ENCODE measurements at regions not wholly inside any gene's neighbourhood (a gene's known extent, or its start where the extent isn't known, plus 50 kb on each side); places are given as distances from the start of the nearest gene placed in this dataset.
A peak's percentile ranks its signal among the peaks of the same experiment; 100 is the strongest.

- H3K36me3 ChIP-seq, result no peaks in the 10 kb centered on the region
- DNase-seq, result no peak
- H3K27me3 ChIP-seq, result no peaks in the 10 kb centered on the region
- H3K4me1 ChIP-seq, result peaks cover 6 to 80% (median 39%) of the 10 kb centered on the region in 4 donors
- H3K9me3 ChIP-seq, result no peaks in the 10 kb centered on the region
- H3K4me3 ChIP-seq, result no peak overlapping the region
- peak overlapping the region in 4 of 5 donors; percentile 8 to 78 (median 74) for H3K27ac ChIP-seq
- intact Hi-C loops (cut with DNase I; ENCODE audit: low total_unique reads), result no loop called here
- TF ChIP-seq POLR2AphosphoS5 (IDR thresholded peaks at IDR 0.05), result no peak
- TF ChIP-seq CTCF (IDR thresholded peaks at IDR 0.05), result no peak
- no peak for TF ChIP-seq POLR2A (IDR thresholded peaks at IDR 0.05)
- TF ChIP-seq EP300 (IDR thresholded peaks at IDR 0.05), result no peak
- WGBS, 5 donors, result 50 to 80% (median 71%) methylated on average over 7 of the region's 7 CpGs
Measured at GRCh38 chr2:217431577-217432269, 571.1 kb downstream of the TNS1 start.

GRCh38 chr2:217430916-217431576, 571.2 kb upstream of the TNP1 start:
- H3K9me3 ChIP-seq, result no peaks in the 10 kb centered on the region
- H3K27ac ChIP-seq, result peak overlapping the region in 4 of 5 donors; percentile 8 to 78 (median 74)
- H3K4me3 ChIP-seq, result no peak overlapping the region
- H3K36me3 ChIP-seq, result no peaks in the 10 kb centered on the region
- peaks cover 6 to 73% (median 33%) of the 10 kb centered on the region in 4 donors for H3K4me1 ChIP-seq
- DNase-seq, result no peak
- H3K27me3 ChIP-seq, result no peaks in the 10 kb centered on the region
- TF ChIP-seq CTCF (IDR thresholded peaks at IDR 0.05) (no peak), EP300 (IDR thresholded peaks at IDR 0.05) (no peak), POLR2A (IDR thresholded peaks at IDR 0.05) (no peak), POLR2AphosphoS5 (IDR thresholded peaks at IDR 0.05) (no peak)
- intact Hi-C loops (cut with DNase I; ENCODE audit: low total_unique reads), result no loop called here
- WGBS, 5 donors, result 62 to 75% (median 68%) methylated on average over 3 of the region's 3 CpGs

GRCh38 chr2:217429981-217430500, 570.2 kb upstream of the TNP1 start:
- intact Hi-C loops (cut with DNase I; ENCODE audit: low total_unique reads), result no loop called here
- Histone ChIP-seq H3K4me1 (peaks cover 6 to 63% (median 25%) of the 10 kb centered on the region in 4 donors), H3K4me3 (no peak overlapping the region), H3K27me3 (no peaks in the 10 kb centered on the region), H3K36me3 (peaks cover 0 to 4% (median 0%) of the 10 kb centered on the region in 4 donors), H3K27ac (peak overlapping the region in 4 of 5 donors; percentile 16 to 78 (median 74)), H3K9me3 (no peaks in the 10 kb centered on the region)
- WGBS, 5 donors, result 78 to 91% (median 86%) methylated on average over 6 of the region's 6 CpGs
- TF ChIP-seq CTCF (IDR thresholded peaks at IDR 0.05) (no peak), EP300 (IDR thresholded peaks at IDR 0.05) (no peak), POLR2A (IDR thresholded peaks at IDR 0.05) (no peak), POLR2AphosphoS5 (IDR thresholded peaks at IDR 0.05) (no peak)
- no peak for DNase-seq

- H3K4me3 ChIP-seq, result no peak overlapping the region
- H3K27me3 ChIP-seq, result no peaks in the 10 kb centered on the region
- H3K9me3 ChIP-seq, result no peaks in the 10 kb centered on the region
- peaks cover 0 to 7% (median 0%) of the 10 kb centered on the region in 4 donors for H3K36me3 ChIP-seq
- no peak for DNase-seq
- H3K4me1 ChIP-seq, result peaks cover 0 to 17% (median 8%) of the 10 kb centered on the region in 4 donors
- TF ChIP-seq CTCF (IDR thresholded peaks at IDR 0.05), result no peak
- no peak for TF ChIP-seq EP300 (IDR thresholded peaks at IDR 0.05)
- TF ChIP-seq POLR2AphosphoS5 (IDR thresholded peaks at IDR 0.05), result no peak
- no peak for TF ChIP-seq POLR2A (IDR thresholded peaks at IDR 0.05)
- intact Hi-C loops (cut with DNase I; ENCODE audit: low total_unique reads), result no loop called here
- peak overlapping the region in 2 of 5 donors; percentile 69 to 79 for H3K27ac ChIP-seq
Measured at GRCh38 chr2:217421834-217422233, 562.0 kb upstream of the TNP1 start.
